ENCODE measurements at regions not wholly inside any gene's neighbourhood (a gene's known extent, or its start where the extent isn't known, plus 50 kb on each side); places are given as distances from the start of the nearest gene placed in this dataset.

- TF ChIP-seq CBX8 (IDR thresholded peaks at IDR 0.05; ENCODE audit: borderline replicate concordance, extremely low read depth, low read depth, low read length, poor library complexity, severe bottlenecking) (no peak), ZNF318 (IDR thresholded peaks at IDR 0.05; ENCODE audit: borderline replicate concordance in 1 of 2, low read depth in 1 of 2) (no peak), ZNF277 (CRISPR knock-in tag; IDR thresholded peaks at IDR 0.05; ENCODE audit: borderline replicate concordance) (no peak), ELK3 (CRISPR knock-in tag; IDR thresholded peaks at IDR 0.05) (no peak), BRF2 (IDR thresholded peaks at IDR 0.05; ENCODE audit: borderline replicate concordance, insufficient read depth, insufficient read length) (no peak), HOXB6 (CRISPR knock-in tag; IDR thresholded peaks at IDR 0.05; ENCODE audit: borderline replicate concordance) (no peak; the same call in 1 of the 2 replicates), FOXP1 (CRISPR knock-in tag; IDR thresholded peaks at IDR 0.05) (no peak), ZC3H11A (IDR thresholded peaks at IDR 0.05; ENCODE audit: low read depth, low read length) (no peak), BRD4 (IDR thresholded peaks at IDR 0.05) (no peak), ETV5 (CRISPR knock-in tag; IDR thresholded peaks at IDR 0.05; ENCODE audit: low read depth) (no peak), ZFP36 (IDR thresholded peaks at IDR 0.05; ENCODE audit: low read depth, low read length, partially characterized antibody) (no peak)
Measured at GRCh38 chr6:106886922-106887797, 87.4 kb downstream of the CD24 start (continued).

Measured in K562 (cell line).